DOHH2 (cell line): ENCODE measurements at regions not wholly inside any gene's neighbourhood (a gene's known extent, or its start where the extent isn't known, plus 50 kb on each side); places are given as distances from the start of the nearest gene placed in this dataset.

Source experiments
- H3F3A ChIP-seq: fragments of 200-600 bp; sonication (generic), shearing (Covaris generic); 2 replicates; pipeline ENCODE4 v1.6.0; 2016; ENCODE audit warnings: antibody characterized with exemption, mild to moderate bottlenecking; ENCODE audit not compliant: control insufficient read depth, insufficient read depth
- H3K27ac ChIP-seq: fragments of 200-600 bp; sonication (generic); 2 replicates; pipeline ENCODE4 v1.5.1; 2014; ENCODE audit warnings: low read depth, mild to moderate bottlenecking, low read length, moderate library complexity
- H3K27me3 ChIP-seq: fragments of 200-600 bp; sonication (generic); 2 replicates; pipeline ENCODE4 v1.6.1; 2014; ENCODE audit warnings: mild to moderate bottlenecking, low read length, mixed read lengths; ENCODE audit not compliant: control insufficient read depth
- H3K36me3 ChIP-seq: fragments of 200-600 bp; sonication (generic); 2 replicates; pipeline ENCODE4 v1.6.1; 2014; ENCODE audit warnings: mild to moderate bottlenecking, low read length, moderate library complexity, mixed read lengths; ENCODE audit not compliant: control insufficient read depth
- H3K4me1 ChIP-seq: fragments of 200-600 bp; sonication (generic); 2 replicates; pipeline ENCODE4 v1.6.1; 2014; ENCODE audit warnings: mild to moderate bottlenecking, low read length, mixed read lengths; ENCODE audit not compliant: control insufficient read depth
- H3K4me2 ChIP-seq: fragments of 200-600 bp; sonication (generic); 2 replicates; pipeline ENCODE4 v1.6.0; 2014; ENCODE audit warnings: mild to moderate bottlenecking, low read length, moderate library complexity
- H3K4me3 ChIP-seq: fragments of 200-600 bp; sonication (generic); 2 replicates; pipeline ENCODE4 v1.5.1; 2014; ENCODE audit warnings: mild to moderate bottlenecking, low read length, mixed read lengths
- H3K79me2 ChIP-seq: fragments of 200-600 bp; sonication (generic); 2 replicates; pipeline ENCODE4 v1.6.1; 2014; ENCODE audit warnings: mild to moderate bottlenecking, low read length, mixed read lengths; ENCODE audit not compliant: control insufficient read depth
- H3K9me2 ChIP-seq: fragments of 200-600 bp; sonication (generic); replicated peaks from 2 replicates; pipeline ENCODE4 v1.6.1; 2014; ENCODE audit warnings: mild to moderate bottlenecking, low read length, mixed read lengths; ENCODE audit not compliant: control insufficient read depth
- H3K9me3 ChIP-seq: fragments of 200-600 bp; sonication (generic); 2 replicates; pipeline ENCODE4 v1.6.1; 2014; ENCODE audit warnings: antibody characterized with exemption, low read length, mixed read lengths; ENCODE audit not compliant: control insufficient read depth, insufficient read depth
- H4K20me1 ChIP-seq: fragments of 200-600 bp; sonication (generic); 2 replicates; pipeline ENCODE4 v1.6.0; 2014; ENCODE audit warnings: low read depth, mild to moderate bottlenecking, antibody characterized with exemption, low read length, moderate library complexity; ENCODE audit not compliant: control insufficient read depth, insufficient read depth
- EZH2phosphoT487 ChIP-seq: fragments of 200-600 bp; sonication (generic); IDR thresholded peaks from 2 replicates; pipeline ENCODE4 v1.6.1; 2017; ENCODE audit warnings: borderline replicate concordance, mild to moderate bottlenecking, antibody characterized with exemption, low read length, moderate library complexity, mixed read lengths
- TF ChIP-seq, protein P1 (sequence below): fragments of 200-600 bp; sonication (generic); IDR thresholded peaks from one replicate; pipeline ENCODE4 v1.5.1; 2014; ENCODE audit warnings: antibody characterized with exemption, mild to moderate bottlenecking, low read depth, low read length; ENCODE audit not compliant: poor library complexity, severe bottlenecking

DNA sequence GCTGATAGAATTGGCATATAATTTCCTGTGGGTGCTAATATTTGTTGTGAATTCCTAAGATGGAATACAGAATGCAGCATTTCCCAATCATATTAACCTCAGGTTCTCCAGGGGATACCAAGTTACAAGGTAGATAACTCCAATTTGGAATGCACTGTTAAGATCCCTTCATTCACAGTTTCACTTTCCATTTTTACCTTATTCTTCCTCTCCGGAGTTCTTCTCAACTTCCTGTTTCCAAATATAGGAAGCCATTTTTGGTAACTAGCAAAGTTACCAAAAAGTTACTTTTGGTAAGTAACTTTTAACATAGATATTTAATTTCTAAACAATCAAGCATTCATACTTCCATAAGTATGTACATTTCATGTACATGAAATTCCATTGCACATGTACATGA is 63.5 kb upstream of the PHACTR2 start:
- H3K27ac ChIP-seq, result no peak overlapping the region
- TF ChIP-seq, protein P1, sequence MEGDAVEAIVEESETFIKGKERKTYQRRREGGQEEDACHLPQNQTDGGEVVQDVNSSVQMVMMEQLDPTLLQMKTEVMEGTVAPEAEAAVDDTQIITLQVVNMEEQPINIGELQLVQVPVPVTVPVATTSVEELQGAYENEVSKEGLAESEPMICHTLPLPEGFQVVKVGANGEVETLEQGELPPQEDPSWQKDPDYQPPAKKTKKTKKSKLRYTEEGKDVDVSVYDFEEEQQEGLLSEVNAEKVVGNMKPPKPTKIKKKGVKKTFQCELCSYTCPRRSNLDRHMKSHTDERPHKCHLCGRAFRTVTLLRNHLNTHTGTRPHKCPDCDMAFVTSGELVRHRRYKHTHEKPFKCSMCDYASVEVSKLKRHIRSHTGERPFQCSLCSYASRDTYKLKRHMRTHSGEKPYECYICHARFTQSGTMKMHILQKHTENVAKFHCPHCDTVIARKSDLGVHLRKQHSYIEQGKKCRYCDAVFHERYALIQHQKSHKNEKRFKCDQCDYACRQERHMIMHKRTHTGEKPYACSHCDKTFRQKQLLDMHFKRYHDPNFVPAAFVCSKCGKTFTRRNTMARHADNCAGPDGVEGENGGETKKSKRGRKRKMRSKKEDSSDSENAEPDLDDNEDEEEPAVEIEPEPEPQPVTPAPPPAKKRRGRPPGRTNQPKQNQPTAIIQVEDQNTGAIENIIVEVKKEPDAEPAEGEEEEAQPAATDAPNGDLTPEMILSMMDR, result no peak
- TF ChIP-seq EZH2phosphoT487, result no peak
- H3K36me3 ChIP-seq, result no peaks in the 10 kb centered on the region
- H3K4me3 ChIP-seq, result no peak overlapping the region
- H3K4me1 ChIP-seq, result peaks cover 4% of the 10 kb centered on the region; the same call in 1 of the 2 replicates
- no peaks in the 10 kb centered on the region for H3F3A ChIP-seq
- H3K4me2 ChIP-seq, result no peak overlapping the region
- no peaks in the 10 kb centered on the region for H4K20me1 ChIP-seq
- H3K79me2 ChIP-seq, result no peaks in the 10 kb centered on the region
- no peaks in the 10 kb centered on the region for H3K27me3 ChIP-seq
- no peaks in the 10 kb centered on the region for H3K9me3 ChIP-seq
- H3K9me2 ChIP-seq, result no peaks in the 10 kb centered on the region

DNA sequence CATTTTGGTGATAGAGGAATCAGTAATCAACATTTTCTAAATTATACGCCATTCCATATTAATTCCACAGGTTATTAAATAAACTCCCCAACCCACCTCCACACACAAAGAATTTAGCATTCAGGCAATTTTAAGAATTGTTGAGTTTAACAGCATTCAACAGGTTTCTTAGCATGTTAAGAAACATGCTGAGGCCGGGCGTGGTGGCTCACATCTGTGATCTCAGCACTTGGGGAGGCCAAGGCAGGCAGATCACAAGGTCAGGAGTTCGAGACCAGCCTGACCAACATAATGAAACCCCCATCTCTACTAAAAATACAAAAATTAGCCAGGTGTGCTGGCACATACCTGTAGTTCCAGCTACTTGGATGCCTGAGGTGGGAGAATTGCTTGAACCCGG is 64.0 kb upstream of the PHACTR2 start:
- Histone ChIP-seq H3K4me2 (no peak overlapping the region), H3K9me3 (no peaks in the 10 kb centered on the region), H3K9me2 (no peaks in the 10 kb centered on the region), H3K27ac (no peak overlapping the region), H3F3A (no peaks in the 10 kb centered on the region), H3K36me3 (no peaks in the 10 kb centered on the region), H4K20me1 (no peaks in the 10 kb centered on the region), H3K27me3 (no peaks in the 10 kb centered on the region), H3K4me3 (no peak overlapping the region), H3K79me2 (no peaks in the 10 kb centered on the region), H3K4me1 (peaks cover 4% of the 10 kb centered on the region; the same call in 1 of the 2 replicates)
- TF ChIP-seq, protein P1, result no peak
- TF ChIP-seq EZH2phosphoT487, result no peak

DNA sequence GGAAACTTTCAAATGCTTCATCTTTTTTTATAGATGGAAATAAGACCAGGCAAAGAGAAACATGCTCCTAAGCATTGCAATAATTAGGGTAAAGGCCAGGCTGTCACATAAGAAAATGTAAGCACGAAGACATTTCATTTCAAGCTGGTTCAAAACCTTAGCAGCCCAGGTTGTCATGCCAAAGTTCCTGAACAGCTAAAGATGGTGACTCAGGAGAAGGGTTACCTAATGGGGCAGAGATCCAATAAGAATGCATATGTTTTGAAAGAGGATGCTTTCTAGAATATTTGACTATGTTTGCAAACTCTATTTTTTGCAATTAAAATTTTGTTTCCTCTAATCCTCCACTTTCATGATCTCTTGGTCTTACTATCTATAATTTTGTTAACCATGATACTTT is 65.6 kb upstream of the PHACTR2 start:
- Histone ChIP-seq H3K4me2 (no peak overlapping the region), H3K36me3 (no peaks in the 10 kb centered on the region), H4K20me1 (no peaks in the 10 kb centered on the region), H3K4me1 (peaks cover 4% of the 10 kb centered on the region; the same call in 1 of the 2 replicates), H3K27me3 (no peaks in the 10 kb centered on the region), H3K79me2 (no peaks in the 10 kb centered on the region), H3K4me3 (no peak overlapping the region), H3K9me3 (no peaks in the 10 kb centered on the region), H3K9me2 (no peaks in the 10 kb centered on the region), H3F3A (no peaks in the 10 kb centered on the region), H3K27ac (no peak overlapping the region)
- no peak for TF ChIP-seq EZH2phosphoT487
- TF ChIP-seq, protein P1, result no peak

DNA sequence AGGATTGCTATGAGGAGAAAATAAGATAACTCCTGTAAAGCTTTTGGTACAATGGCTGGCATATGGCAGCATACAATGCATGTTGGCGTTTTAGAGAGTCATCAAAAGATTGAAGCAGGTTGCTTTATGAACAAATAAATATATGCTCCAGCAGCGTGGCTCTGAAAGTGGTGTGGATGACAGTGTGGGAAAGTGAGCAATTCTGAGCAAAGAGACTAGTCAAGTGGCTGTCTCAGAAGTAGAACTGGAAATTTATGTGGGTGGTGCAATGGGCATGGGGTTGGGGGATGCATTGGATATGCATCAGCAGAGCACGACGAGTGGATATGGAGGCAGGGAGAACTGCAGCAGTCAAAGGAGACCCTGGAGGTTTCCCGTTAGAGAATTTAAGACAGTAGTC is 66.2 kb upstream of the PHACTR2 start:
- no peaks in the 10 kb centered on the region for H3K79me2 ChIP-seq
- no peak overlapping the region for H3K4me3 ChIP-seq
- H3K27ac ChIP-seq, result no peak overlapping the region
- H3K9me3 ChIP-seq, result no peaks in the 10 kb centered on the region
- H3F3A ChIP-seq, result no peaks in the 10 kb centered on the region
- no peak overlapping the region for H3K4me2 ChIP-seq
- no peaks in the 10 kb centered on the region for H3K36me3 ChIP-seq
- H3K9me2 ChIP-seq, result no peaks in the 10 kb centered on the region
- H3K27me3 ChIP-seq, result no peaks in the 10 kb centered on the region
- H4K20me1 ChIP-seq, result no peaks in the 10 kb centered on the region
- TF ChIP-seq, protein P1, result no peak
- no peak for TF ChIP-seq EZH2phosphoT487
- peaks cover 4% of the 10 kb centered on the region; the same call in 1 of the 2 replicates for H3K4me1 ChIP-seq
